ENCODE measurements at regions not wholly inside any gene's neighbourhood (a gene's known extent, or its start where the extent isn't known, plus 50 kb on each side); places are given as distances from the start of the nearest gene placed in this dataset.

GRCh38 chr19:31204115-31204514, 145.1 kb downstream of the TSHZ3 start:
- Histone ChIP-seq H3K4me1 (ENCODE audit: insufficient read depth, low read length, poor library complexity, severe bottlenecking) (no peaks in the 10 kb centered on the region), H3K27ac (ENCODE audit: low read depth, low read length, poor library complexity, severe bottlenecking) (no peak overlapping the region), H3K9me3 (ENCODE audit: low read length) (no peaks in the 10 kb centered on the region), H3K79me2 (ENCODE audit: insufficient read depth, low read depth, low read length) (no peaks in the 10 kb centered on the region), H3K4me2 (ENCODE audit: low read length) (no peak overlapping the region), H3K36me3 (ENCODE audit: insufficient read depth, low read length) (no peaks in the 10 kb centered on the region), H3K4me3 (ENCODE audit: low read depth, low read length, poor library complexity, severe bottlenecking) (no peak overlapping the region), H4K20me1 (ENCODE audit: insufficient read depth, low read length) (no peaks in the 10 kb centered on the region), H2AFZ (ENCODE audit: low read length) (no peak overlapping the region), H3K9me2 (ENCODE audit: insufficient read depth, low read length) (no peaks in the 10 kb centered on the region)
- CTCF ChIA-PET (ENCODE audit: unreplicated experiment): no interaction called here
- no peak for TF ChIP-seq EZH2phosphoT487 (IDR thresholded peaks at IDR 0.05; ENCODE audit: borderline replicate concordance, low read depth, low read length)
- TF ChIP-seq CTCF (conservative IDR thresholded peaks at IDR 0.05; ENCODE audit: low read length): no peak
- intact Hi-C loops (cut with micrococcal nuclease; ENCODE audit: unreplicated experiment): no loop called here
- POLR2A ChIA-PET: no interaction called here
- BruUV-seq (replicated peaks): no TSS peak
- no peak for DNase-seq (ENCODE audit: low spot score)

GRCh38 chr19:31185261-31185660, 164.0 kb downstream of the TSHZ3 start:
- no peaks in the 10 kb centered on the region for H3K36me3 ChIP-seq (ENCODE audit: insufficient read depth, low read length)
- 0 out of 2 replicates have a peak, but pooled peaks cover 4% of the 10 kb centered on the region for H3K9me3 ChIP-seq (ENCODE audit: low read length)
- no peak for DNase-seq (ENCODE audit: low spot score)
- H3K4me1 ChIP-seq (ENCODE audit: insufficient read depth, low read length, poor library complexity, severe bottlenecking): no peaks in the 10 kb centered on the region
- TF ChIP-seq EZH2phosphoT487 (IDR thresholded peaks at IDR 0.05; ENCODE audit: borderline replicate concordance, low read depth, low read length) (no peak), CTCF (conservative IDR thresholded peaks at IDR 0.05; ENCODE audit: low read length) (no peak)
- no TSS peak for BruUV-seq (replicated peaks)
- CTCF ChIA-PET (ENCODE audit: unreplicated experiment): no interaction called here
- POLR2A ChIA-PET: no interaction called here
- no peak overlapping the region for H3K27ac ChIP-seq (ENCODE audit: low read depth, low read length, poor library complexity, severe bottlenecking)
- no peak overlapping the region for H3K4me3 ChIP-seq (ENCODE audit: low read depth, low read length, poor library complexity, severe bottlenecking)
- H3K9me2 ChIP-seq (ENCODE audit: insufficient read depth, low read length): no peaks in the 10 kb centered on the region
- no peaks in the 10 kb centered on the region for H3K79me2 ChIP-seq (ENCODE audit: insufficient read depth, low read depth, low read length)
- no peak overlapping the region for H2AFZ ChIP-seq (ENCODE audit: low read length)
- no peak overlapping the region for H3K4me2 ChIP-seq (ENCODE audit: low read length)
- intact Hi-C loops (cut with micrococcal nuclease; ENCODE audit: unreplicated experiment): no loop called here
- H4K20me1 ChIP-seq (ENCODE audit: insufficient read depth, low read length): no peaks in the 10 kb centered on the region

GRCh38 chr19:31181535-31181934, 167.7 kb downstream of the TSHZ3 start:
- Histone ChIP-seq H3K27ac (ENCODE audit: low read depth, low read length, poor library complexity, severe bottlenecking) (no peak overlapping the region), H2AFZ (ENCODE audit: low read length) (no peak overlapping the region), H4K20me1 (ENCODE audit: insufficient read depth, low read length) (no peaks in the 10 kb centered on the region), H3K9me3 (ENCODE audit: low read length) (no peaks in the 10 kb centered on the region), H3K79me2 (ENCODE audit: insufficient read depth, low read depth, low read length) (no peaks in the 10 kb centered on the region), H3K4me1 (ENCODE audit: insufficient read depth, low read length, poor library complexity, severe bottlenecking) (no peaks in the 10 kb centered on the region), H3K4me2 (ENCODE audit: low read length) (no peak overlapping the region), H3K9me2 (ENCODE audit: insufficient read depth, low read length) (no peaks in the 10 kb centered on the region), H3K36me3 (ENCODE audit: insufficient read depth, low read length) (no peaks in the 10 kb centered on the region), H3K4me3 (ENCODE audit: low read depth, low read length, poor library complexity, severe bottlenecking) (no peak overlapping the region)
- ChIA-PET CTCF (ENCODE audit: unreplicated experiment) (no interaction called here), POLR2A (no interaction called here)
- BruUV-seq (replicated peaks): no TSS peak
- intact Hi-C loops (cut with micrococcal nuclease; ENCODE audit: unreplicated experiment): no loop called here
- DNase-seq (ENCODE audit: low spot score): no peak
- TF ChIP-seq CTCF (conservative IDR thresholded peaks at IDR 0.05; ENCODE audit: low read length) (no peak), EZH2phosphoT487 (IDR thresholded peaks at IDR 0.05; ENCODE audit: borderline replicate concordance, low read depth, low read length) (no peak)
